ENCODE measurements at regions not wholly inside any gene's neighbourhood (a gene's known extent, or its start where the extent isn't known, plus 50 kb on each side); places are given as distances from the start of the nearest gene placed in this dataset.
A peak's percentile ranks its signal among the peaks of the same experiment; 100 is the strongest.
"Not testable (repeated sequence)": the region's sequence is repeated elsewhere in the genome, so short reads cannot be mapped to it uniquely, and the experiment has no call there.

DNA sequence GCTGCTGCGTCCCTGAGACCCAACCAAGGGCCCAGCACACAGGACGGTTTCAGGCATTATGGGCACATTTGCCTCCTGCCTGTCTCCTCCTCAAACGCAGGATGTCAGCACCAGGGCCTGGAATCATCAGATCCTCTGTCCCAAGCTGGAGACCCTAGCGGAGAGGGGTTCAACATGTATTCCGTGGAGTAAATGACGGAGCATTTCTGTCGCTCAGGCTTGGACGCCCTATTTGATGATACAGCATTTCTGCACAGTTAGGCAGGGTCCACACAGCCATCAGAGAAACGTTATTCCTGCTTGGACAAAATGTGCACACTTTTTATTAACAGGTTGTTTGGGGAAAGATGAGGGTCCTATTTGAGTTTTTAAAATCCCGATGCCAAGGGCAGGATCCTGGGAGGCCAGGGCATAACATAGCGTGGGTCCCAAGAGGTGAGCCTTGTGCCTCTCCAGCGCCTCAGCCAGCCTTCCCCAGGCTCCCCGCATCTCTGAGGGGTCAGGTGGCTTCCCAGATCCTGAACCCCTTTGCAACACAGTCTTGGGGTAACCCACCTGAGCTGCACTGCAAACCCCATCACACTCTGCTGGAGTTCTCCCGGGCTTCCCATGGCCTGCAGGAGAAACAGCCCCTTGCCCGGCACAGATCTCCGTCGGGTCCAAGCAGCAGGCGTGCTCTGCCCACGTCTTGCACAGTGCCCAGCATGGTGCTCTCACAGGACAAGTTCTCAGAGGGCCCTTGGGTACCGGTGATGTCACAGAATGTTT lies 319.7 kb upstream of the MYT1L start:
- no peak for DNase-seq

- DNase-seq, result no peak
Observed at GRCh38 chr2:2649109-2650072, 318.3 kb upstream of the MYT1L start.

DNA sequence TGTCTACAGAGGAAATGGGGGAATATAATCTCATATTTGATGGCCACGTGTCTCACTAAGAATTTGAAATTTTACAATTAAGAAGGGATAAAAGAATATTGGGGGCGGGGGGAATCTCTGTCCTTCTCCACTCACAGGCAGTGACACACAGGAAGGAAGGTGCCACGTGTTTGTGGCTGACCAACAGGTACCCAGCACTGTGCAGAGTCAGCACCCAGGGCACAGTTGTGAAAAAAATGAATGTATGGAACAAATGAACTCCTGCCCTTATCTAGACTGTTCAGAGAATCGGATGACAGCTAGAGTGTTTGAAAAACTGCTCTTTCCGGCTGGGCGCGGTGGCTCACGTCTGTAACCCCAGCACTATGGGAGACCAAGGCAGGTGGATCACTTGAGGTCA lies 317.0 kb upstream of the MYT1L start:
- DNase-seq, result no peak

DNA sequence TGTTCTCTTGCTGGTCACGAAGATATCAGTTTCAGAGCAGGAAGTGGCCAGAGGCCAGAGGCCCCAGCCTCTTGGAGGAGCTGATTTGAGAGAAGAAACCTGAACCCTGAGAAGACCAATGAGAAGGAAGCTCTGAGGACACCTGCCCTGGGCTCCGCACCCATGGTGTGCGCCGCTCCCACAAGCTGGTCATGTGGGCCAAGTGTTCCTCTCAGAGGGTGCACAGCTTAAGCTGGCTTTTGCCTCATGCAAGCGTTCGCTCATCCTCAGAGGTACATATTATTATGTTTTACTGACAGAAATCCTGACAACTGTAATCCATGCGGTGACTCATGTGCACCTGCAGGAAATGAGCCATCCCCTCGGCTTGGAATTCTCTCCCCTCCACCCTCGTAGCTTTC lies 316.1 kb upstream of the MYT1L start:
- peak in 1 of 3 experiments; percentile 59 for DNase-seq

DNA sequence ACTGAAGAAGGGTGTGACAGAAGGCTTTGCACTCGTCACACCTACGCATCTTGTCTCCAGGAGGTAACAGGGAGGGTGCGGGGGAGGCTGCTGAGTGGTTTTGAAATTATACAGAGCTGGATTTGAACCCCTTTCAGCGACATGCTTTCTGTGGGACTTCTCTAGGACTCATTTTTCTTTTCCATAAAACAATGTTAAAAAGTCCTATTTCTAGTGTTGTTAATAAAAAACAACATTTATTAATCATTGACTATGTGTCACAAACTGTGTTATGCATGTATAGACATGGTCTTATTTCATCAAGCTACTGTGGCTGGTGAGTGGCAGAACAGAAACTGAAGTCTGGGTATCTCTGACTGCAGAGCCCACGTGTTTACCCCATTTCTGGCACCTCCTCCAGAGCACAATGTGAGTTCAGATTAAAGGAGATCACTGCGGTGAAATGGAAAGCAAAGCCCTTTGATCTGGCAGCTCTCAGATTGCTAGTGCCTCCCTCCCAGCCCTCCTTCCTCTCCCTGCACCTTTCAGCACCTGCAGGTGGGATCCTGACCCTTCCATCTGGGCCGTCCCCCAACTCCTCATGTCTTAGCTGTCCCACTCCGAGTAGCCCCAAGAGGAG lies 315.5 kb upstream of the MYT1L start:
- DNase-seq, result peak in 1 of 3 experiments; percentile 32

- no peak for DNase-seq
Observed at GRCh38 chr2:2645162-2645855, 314.2 kb upstream of the MYT1L start.

- DNase-seq, result not testable (repeated sequence)
Observed at GRCh38 chr2:2644751-2645150, 313.7 kb upstream of the MYT1L start.

GRCh38 chr2:2644040-2644439 lies 313.0 kb upstream of the MYT1L start:
- no peak for DNase-seq

GRCh38 chr2:2642906-2643890 lies 312.1 kb upstream of the MYT1L start:
- DNase-seq, result no peak

- DNase-seq, result no peak
Observed at GRCh38 chr2:2641541-2642410, 310.7 kb upstream of the MYT1L start.

DNA sequence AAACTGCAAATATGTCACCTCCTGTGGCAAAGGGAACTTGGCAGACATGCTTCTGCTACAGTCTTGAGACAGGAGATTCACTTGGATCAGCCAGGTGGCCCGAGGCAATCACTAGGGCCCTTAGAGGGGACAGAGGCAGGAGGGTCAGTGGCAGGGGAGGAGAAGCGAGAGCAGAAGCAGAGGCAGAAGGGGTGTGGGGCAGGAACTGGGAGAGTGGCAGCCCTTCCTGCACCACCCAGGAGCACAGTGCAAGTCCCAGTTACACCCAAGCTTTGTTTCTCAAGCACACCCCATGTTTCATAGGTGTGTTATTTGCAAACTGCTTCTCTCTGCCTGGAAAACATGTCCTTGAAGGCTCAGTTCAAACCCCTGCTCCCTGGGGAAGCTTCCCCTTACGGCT lies 309.7 kb upstream of the MYT1L start:
- no peak for DNase-seq

DNA sequence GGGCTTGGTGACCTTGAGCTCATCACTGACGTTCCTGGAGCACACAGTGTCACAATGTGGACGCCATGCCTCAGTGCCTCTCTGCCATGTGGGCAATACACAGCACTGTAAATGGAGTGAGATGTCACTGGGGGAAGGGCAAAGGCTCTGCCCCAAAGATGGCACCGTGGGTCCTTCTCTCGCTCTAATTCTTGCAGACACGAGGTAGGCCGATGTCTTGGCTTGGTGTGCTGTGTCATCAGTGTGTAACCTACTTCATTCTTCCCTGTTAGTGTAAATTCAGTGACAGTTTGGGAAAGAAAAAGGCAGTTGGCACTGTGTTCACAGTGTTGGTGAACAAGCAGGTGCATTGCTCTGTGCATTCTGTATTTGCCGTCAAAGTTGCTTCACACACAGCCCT lies 309.3 kb upstream of the MYT1L start:
- no peak for DNase-seq

- peak in 2 of 3 experiments; percentile 68 to 91 for DNase-seq
Observed at GRCh38 chr2:2639251-2640139, 308.4 kb upstream of the MYT1L start.

- DNase-seq, result no peak
Observed at GRCh38 chr2:2638547-2639220, 307.6 kb upstream of the MYT1L start.

DNA sequence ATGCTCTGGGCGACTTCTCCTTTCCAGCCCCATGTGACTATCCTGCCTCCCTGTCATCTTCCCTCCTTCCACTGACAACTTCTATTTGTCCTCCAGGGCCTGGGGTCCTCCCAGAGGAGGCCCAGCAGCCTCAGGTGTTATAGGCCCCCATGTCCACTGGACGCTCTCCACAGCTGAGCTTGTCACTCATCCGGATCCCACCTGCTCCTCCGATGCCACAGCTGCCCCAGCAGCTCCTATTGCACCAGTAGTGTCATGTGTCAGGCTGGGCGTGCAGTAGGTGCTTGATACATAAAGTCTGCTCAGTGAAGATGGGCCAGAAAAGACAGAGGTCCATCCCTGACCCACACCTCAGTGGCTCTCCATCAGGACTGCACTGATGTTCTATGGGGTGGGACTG lies 305.7 kb upstream of the MYT1L start:
- no peak for DNase-seq

DNA sequence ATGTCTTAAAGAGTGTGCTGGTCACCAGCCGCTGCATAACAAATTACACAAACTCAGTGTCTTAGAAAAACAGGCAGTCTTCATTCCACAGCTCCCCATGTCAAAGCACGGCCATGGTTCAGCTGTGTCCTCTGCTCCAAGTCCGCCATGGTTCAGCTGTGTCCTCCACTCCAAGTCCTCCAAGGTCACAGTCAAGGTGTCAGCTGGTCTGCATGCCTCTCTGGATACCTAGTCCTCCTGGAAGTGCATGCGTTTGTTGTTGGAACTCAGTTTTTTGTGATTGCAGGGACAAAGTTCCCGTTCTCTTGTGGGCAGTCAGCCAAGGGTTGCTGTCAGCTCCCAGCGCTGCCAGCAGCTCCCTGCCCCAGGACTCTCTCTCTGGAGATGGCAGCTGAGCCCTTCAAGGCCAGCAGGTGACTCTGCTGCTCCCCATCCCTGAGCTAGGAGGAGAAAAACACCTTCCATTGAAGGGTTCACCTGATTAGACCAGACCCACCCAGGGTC lies 304.0 kb upstream of the MYT1L start:
- DNase-seq, result no peak

DNA sequence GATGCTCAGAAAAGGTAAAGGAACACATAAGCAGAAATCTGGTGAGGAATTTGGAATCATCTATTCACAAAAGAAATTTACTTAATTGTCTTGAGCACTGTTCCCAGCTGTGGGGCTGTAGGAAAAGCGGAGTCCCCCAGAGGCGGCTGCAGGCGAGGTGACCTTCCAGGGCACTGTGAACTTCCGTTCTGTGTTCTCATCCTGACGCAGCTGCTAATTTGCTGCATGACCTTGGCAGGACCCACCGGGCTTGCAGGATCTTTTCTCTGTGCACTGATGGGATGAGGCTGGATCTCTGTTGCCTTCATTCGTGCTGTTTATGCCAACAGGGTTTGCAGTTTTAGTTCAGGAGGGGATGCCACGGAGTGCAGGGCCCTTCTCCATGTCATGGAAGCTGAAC lies 301.9 kb upstream of the MYT1L start:
- no peak for DNase-seq

GRCh38 chr2:2623939-2624338 lies 292.9 kb upstream of the MYT1L start:
- DNase-seq, result no peak

DNA sequence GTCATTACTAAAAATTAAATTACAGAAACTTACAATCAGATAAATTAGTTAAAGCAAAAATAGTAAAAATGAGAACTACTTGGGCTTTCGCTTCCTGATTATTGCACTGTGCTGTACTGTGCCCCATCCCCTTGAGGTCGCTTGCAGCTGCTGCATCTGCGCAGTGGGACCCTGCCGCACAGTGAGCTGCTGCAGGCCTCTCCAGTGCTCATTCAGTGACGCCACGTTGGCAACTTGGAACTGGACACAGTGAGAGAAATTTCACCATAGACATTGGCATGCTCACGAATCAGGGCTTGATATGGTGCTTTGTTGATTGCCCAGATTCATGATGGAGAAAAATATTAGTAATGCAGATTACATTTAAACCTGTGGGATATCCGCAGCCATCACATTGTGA lies 290.8 kb upstream of the MYT1L start:
- DNase-seq, result no peak

Measured in NCI-H1417 (cell line).